T47D (cell line): ENCODE measurements at regions not wholly inside any gene's neighbourhood (a gene's known extent, or its start where the extent isn't known, plus 50 kb on each side); places are given as distances from the start of the nearest gene placed in this dataset.

Experiments used
- DNase-seq, 2 experiments: peaks; one replicate each; pipeline versions ENCODE4 v3.0.0 to v3.0.0-alpha.2; 2011 to 2012; ENCODE audit warnings: low read depth in 1 of 2, low spot score in 1 of 2
- JUND ChIP-seq: IDR thresholded peaks from 2 replicates; pipeline ENCODE4 v1.6.1; 2012; ENCODE audit warnings: low read depth
- in situ Hi-C: cut with HindIII; loops from 2 replicates; pipeline ENCODE4 v1.10.0; 2016; ENCODE audit warnings: low sequenced_read_pairs, low pct_unique_long_range_greater_than_20kb

DNA sequence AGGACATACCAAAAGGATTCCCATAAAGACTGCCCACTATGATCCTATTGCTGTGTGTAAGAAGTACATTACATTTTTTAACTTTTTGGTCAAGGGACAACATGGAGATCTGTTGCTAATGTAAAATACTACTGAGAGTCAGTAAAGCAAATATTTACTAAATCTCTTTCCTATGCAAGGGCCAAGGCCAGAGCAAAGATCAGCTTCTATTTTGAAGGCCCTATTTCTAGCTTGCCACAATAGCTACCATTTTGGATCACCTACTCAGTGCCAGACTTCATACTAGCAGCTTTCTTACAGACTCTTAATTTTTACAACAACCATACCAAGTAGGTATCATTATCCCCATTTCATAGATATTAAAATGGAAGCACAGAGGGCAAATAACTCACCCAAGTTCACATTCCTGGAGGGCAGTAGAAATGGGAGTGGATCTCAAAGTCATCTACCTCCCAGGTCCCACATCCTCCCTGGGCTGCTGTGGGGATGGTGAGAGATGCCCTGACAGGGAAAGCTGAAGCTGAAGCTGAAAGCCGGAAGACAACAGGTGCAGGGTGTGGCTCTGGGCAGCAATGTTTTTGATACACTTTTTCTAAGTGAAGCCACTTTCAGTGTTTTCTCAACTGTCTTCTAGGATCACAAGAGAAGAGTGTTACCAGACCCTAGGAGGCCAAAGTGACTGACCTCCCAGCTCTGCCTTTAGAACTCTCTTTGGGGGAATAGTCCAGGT lies 321.2 kb downstream of the UBE3D start:
- no peak for TF ChIP-seq JUND
- in situ Hi-C loops: no loop called here
- DNase-seq: no peak

- TF ChIP-seq JUND: no peak
- in situ Hi-C loops: no loop called here
- DNase-seq: no peak
These were observed 315.1 kb downstream of the UBE3D start for GRCh38 chr6:82750556-82750955.

DNA sequence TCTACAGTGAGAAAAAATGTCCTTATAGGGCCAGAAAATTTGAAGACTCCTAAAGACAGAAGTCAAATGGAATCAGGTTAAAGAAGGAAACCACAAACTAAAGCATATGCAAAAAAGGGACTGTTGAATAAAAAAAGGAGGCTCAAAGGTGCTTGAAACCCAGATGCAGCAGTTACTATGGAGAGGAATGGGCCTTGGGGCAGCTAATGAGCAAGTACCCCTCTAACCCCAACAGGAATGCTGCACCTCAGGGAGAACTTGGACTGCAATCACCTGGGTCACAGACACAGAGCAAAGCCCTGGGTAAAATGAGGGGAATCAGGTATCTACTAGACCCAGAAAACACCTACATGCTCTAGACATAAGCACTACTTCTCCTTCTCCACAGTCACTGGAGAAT lies 313.9 kb downstream of the UBE3D start:
- DNase-seq: no peak
- in situ Hi-C loops: no loop called here
- TF ChIP-seq JUND: no peak

DNA sequence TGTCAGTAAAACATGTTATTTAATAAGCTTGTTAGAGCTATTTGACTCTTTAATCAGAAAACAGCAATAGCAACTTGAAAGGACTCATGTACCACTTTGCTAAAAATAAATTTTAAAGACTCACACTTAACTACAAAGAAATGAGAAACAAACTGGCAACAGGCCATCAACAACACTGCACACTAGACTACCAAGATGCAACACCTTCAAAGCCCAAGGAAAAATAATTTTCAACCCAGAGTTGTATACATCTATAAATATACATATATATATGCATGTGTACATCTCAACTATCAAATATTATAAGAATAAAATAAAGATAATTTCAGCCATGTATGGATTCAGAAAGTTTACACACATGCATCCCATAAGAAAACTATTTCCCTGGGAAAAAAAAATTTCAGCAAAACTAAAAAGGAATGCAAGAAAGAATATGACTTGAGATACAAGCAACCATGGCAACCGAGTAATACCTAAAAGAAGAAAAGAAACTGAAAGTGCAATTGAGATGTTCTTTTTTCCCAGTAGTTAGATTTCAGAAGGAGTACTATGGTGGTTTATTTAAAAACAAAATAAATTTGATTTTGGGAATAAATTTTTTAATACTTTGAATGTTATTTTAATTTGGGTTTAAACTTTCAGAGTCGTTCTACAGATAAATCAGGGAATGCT lies 303.8 kb downstream of the UBE3D start:
- no peak for TF ChIP-seq JUND
- DNase-seq: no peak
- in situ Hi-C loops: no loop called here

GRCh38 chr6:82766476-82766875 lies 299.2 kb downstream of the UBE3D start:
- no peak for DNase-seq
- in situ Hi-C loops: no loop called here
- TF ChIP-seq JUND: no peak

DNA sequence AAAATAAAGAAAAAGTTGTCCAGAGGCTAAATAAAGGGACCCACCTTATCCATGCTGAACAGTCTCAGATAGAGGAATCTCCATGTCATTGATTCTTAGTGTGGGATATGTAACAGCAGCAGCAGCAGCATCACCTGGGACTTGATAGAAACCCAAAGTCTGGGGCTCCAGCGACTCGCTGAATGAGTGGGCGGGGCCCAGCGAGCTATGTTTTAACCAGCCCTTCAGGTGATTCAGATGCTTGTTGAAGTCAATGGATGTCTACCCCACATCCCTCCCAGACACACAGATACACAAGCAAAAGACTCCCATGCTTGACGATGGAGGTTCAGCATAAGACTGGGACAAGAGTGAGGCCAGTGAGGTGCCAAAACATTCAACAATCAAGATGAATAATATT lies 298.6 kb downstream of the UBE3D start:
- in situ Hi-C loops: no loop called here
- no peak for DNase-seq
- no peak for TF ChIP-seq JUND

DNA sequence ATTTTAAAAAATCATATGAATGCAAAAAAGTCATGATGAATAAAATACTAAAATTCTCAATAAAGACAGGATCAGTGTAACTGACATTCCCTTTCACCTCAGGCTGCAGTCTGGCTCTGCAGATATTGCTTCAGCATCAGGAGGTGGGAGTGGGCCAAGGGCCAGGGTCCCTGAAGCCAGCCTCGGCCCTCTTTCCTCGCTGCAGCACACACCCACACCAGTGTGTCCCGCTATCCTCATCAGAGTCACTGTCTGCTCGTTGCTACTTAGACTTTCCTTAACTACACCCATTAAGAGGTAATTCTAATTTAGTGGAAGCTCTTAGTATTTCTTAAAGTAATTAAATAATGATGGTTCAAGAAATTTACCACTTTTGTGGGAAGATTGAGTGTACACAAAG lies 298.2 kb downstream of the UBE3D start:
- no peak for DNase-seq
- no peak for TF ChIP-seq JUND
- in situ Hi-C loops: no loop called here

- in situ Hi-C loops: no loop called here
- no peak for TF ChIP-seq JUND
- no peak for DNase-seq
These were observed 292.6 kb downstream of the UBE3D start for GRCh38 chr6:82772851-82773717.

- in situ Hi-C loops: no loop called here
These were observed 290.3 kb downstream of the UBE3D start for GRCh38 chr6:82775361-82775760.

GRCh38 chr6:82775981-82776380 lies 289.7 kb downstream of the UBE3D start:
- no peak for TF ChIP-seq JUND
- in situ Hi-C loops: no loop called here
- DNase-seq: no peak

More at GRCh38 chr6:82775361-82775760, 290.3 kb downstream of the UBE3D start:
- DNase-seq: no peak
- no peak for TF ChIP-seq JUND

- in situ Hi-C loops: no loop called here
- DNase-seq: no peak
- no peak for TF ChIP-seq JUND
These were observed 286.6 kb downstream of the UBE3D start for GRCh38 chr6:82779041-82779440.

GRCh38 chr6:82780334-82780733 lies 285.3 kb downstream of the UBE3D start:
- no peak for TF ChIP-seq JUND

More at GRCh38 chr6:82780334-82780733, 285.3 kb downstream of the UBE3D start:
- DNase-seq: no peak
- in situ Hi-C loops: no loop called here
